ENCODE measurements at regions not wholly inside any gene's neighbourhood (a gene's known extent, or its start where the extent isn't known, plus 50 kb on each side); places are given as distances from the start of the nearest gene placed in this dataset.

- no peak for TF ChIP-seq CTCF (IDR thresholded peaks at IDR 0.05; ENCODE audit: unreplicated experiment)
- Mint-ChIP-seq H3K9me3 (ENCODE audit: unreplicated experiment) (peaks cover 35% of the 10 kb centered on the region), H3K4me1 (ENCODE audit: unreplicated experiment) (no peaks in the 10 kb centered on the region), H3K4me3 (ENCODE audit: unreplicated experiment) (no peak overlapping the region), H3K27ac (ENCODE audit: unreplicated experiment) (no peak overlapping the region), H3K36me3 (ENCODE audit: low read depth, unreplicated experiment) (peaks cover 15% of the 10 kb centered on the region), H3K27me3 (ENCODE audit: unreplicated experiment) (peaks cover 2% of the 10 kb centered on the region)
- DNase-seq (ENCODE audit: low spot score), result no peak
Measured at GRCh38 chr7:69196593-69196992, 401.7 kb upstream of the AUTS2 start.

- Mint-ChIP-seq H3K36me3 (ENCODE audit: low read depth, unreplicated experiment) (peaks cover 15% of the 10 kb centered on the region), H3K27me3 (ENCODE audit: unreplicated experiment) (no peaks in the 10 kb centered on the region), H3K4me1 (ENCODE audit: unreplicated experiment) (no peaks in the 10 kb centered on the region), H3K9me3 (ENCODE audit: unreplicated experiment) (peaks cover 30% of the 10 kb centered on the region), H3K4me3 (ENCODE audit: unreplicated experiment) (no peak overlapping the region), H3K27ac (ENCODE audit: unreplicated experiment) (no peak overlapping the region)
- no peak for DNase-seq (ENCODE audit: low spot score)
- no peak for TF ChIP-seq CTCF (IDR thresholded peaks at IDR 0.05; ENCODE audit: unreplicated experiment)
Measured at GRCh38 chr7:69198250-69198649, 400.0 kb upstream of the AUTS2 start.

- peaks cover 30% of the 10 kb centered on the region for H3K9me3 Mint-ChIP-seq (ENCODE audit: unreplicated experiment)
- no peaks in the 10 kb centered on the region for H3K27me3 Mint-ChIP-seq (ENCODE audit: unreplicated experiment)
- peak overlapping the region; percentile 2 for H3K27ac Mint-ChIP-seq (ENCODE audit: unreplicated experiment)
- H3K4me1 Mint-ChIP-seq (ENCODE audit: unreplicated experiment), result no peaks in the 10 kb centered on the region
- peak overlapping the region; percentile 6 for H3K4me3 Mint-ChIP-seq (ENCODE audit: unreplicated experiment)
- no peak for TF ChIP-seq CTCF (IDR thresholded peaks at IDR 0.05; ENCODE audit: unreplicated experiment)
- H3K36me3 Mint-ChIP-seq (ENCODE audit: low read depth, unreplicated experiment), result peaks cover 15% of the 10 kb centered on the region
- no peak for DNase-seq (ENCODE audit: low spot score)
Measured at GRCh38 chr7:69199041-69199440, 399.2 kb upstream of the AUTS2 start.

- Mint-ChIP-seq H3K9me3 (ENCODE audit: unreplicated experiment) (peaks cover 30% of the 10 kb centered on the region), H3K4me1 (ENCODE audit: unreplicated experiment) (no peaks in the 10 kb centered on the region), H3K4me3 (ENCODE audit: unreplicated experiment) (no peak overlapping the region), H3K27ac (ENCODE audit: unreplicated experiment) (no peak overlapping the region), H3K36me3 (ENCODE audit: low read depth, unreplicated experiment) (peaks cover 15% of the 10 kb centered on the region), H3K27me3 (ENCODE audit: unreplicated experiment) (no peaks in the 10 kb centered on the region)
- DNase-seq (ENCODE audit: low spot score), result no peak
- no peak for TF ChIP-seq CTCF (IDR thresholded peaks at IDR 0.05; ENCODE audit: unreplicated experiment)
Measured at GRCh38 chr7:69199661-69200060, 398.6 kb upstream of the AUTS2 start.

GRCh38 chr7:69203871-69204270, 394.4 kb upstream of the AUTS2 start:
- Mint-ChIP-seq H3K4me3 (ENCODE audit: unreplicated experiment) (no peak overlapping the region), H3K4me1 (ENCODE audit: unreplicated experiment) (no peaks in the 10 kb centered on the region), H3K27me3 (ENCODE audit: unreplicated experiment) (no peaks in the 10 kb centered on the region), H3K36me3 (ENCODE audit: low read depth, unreplicated experiment) (peaks cover 15% of the 10 kb centered on the region), H3K27ac (ENCODE audit: unreplicated experiment) (no peak overlapping the region), H3K9me3 (ENCODE audit: unreplicated experiment) (peaks cover 28% of the 10 kb centered on the region)
- DNase-seq (ENCODE audit: low spot score), result no peak
- no peak for TF ChIP-seq CTCF (IDR thresholded peaks at IDR 0.05; ENCODE audit: unreplicated experiment)
